Caco-2 (cell line): ENCODE measurements at regions not wholly inside any gene's neighbourhood (a gene's known extent, or its start where the extent isn't known, plus 50 kb on each side); places are given as distances from the start of the nearest gene placed in this dataset.
A peak's percentile ranks its signal among the peaks of the same experiment; 100 is the strongest.

Experiments used
- BruUV-seq: library from RNA; stranded (reverse); fragments of 400-500 nt; replicated peaks from 2 replicates; lab custom pipeline; 2021; lab: Mats Ljungman, UMichigan
- CTCF ChIA-PET: fragments of 300-600 bp; sonication (Branson Sonifier 250); formaldehyde crosslinking; loops from one replicate; lab custom pipeline; 2022; ENCODE audit warnings: antibody characterized with exemption; lab: Charles Lee
- POLR2A ChIA-PET: fragments of 300-600 bp; sonication (Branson Sonifier 250); formaldehyde crosslinking; loops from one replicate; lab custom pipeline; 2022; ENCODE audit warnings: antibody characterized with exemption; lab: Charles Lee
- DNase-seq, 2 experiments: peaks; one replicate each; pipeline versions ENCODE4 v3.0.0 to v3.0.0-alpha.2; 2020 to 2022
- H3K27me3 ChIP-seq: replicated peaks from 2 replicates; pipeline ENCODE4 v1.6.0; 2011; ENCODE audit warnings: low read length; ENCODE audit not compliant: control insufficient read depth, insufficient read depth
- H3K36me3 ChIP-seq: 2 replicates; pipeline ENCODE4 v1.5.1; 2011; ENCODE audit warnings: low read length; ENCODE audit not compliant: control insufficient read depth, insufficient read depth
- H3K4me1 ChIP-seq: fragments of 250-450 bp; sonication (Bioruptor Pico); 2 replicates; pipeline ENCODE4 v1.5.1; 2020; ENCODE audit warnings: mild to moderate bottlenecking
- H3K4me3 ChIP-seq: 2 replicates; pipeline ENCODE4 v1.5.1; 2011; ENCODE audit warnings: low read depth, mild to moderate bottlenecking, control low read depth, low read length
- H3K9me3 ChIP-seq: fragments of 250-450 bp; sonication (Bioruptor Pico); 2 replicates; pipeline ENCODE4 v1.5.1; 2020; ENCODE audit warnings: mild to moderate bottlenecking, moderate library complexity
- H3K27ac Mint-ChIP-seq: one replicate; pipeline ENCODE4 v1.8.0; 2022; ENCODE audit warnings: mixed read lengths; ENCODE audit not compliant: unreplicated experiment
- H3K27me3 Mint-ChIP-seq: one replicate; pipeline ENCODE4 v1.8.0; 2022; ENCODE audit warnings: mixed read lengths; ENCODE audit not compliant: insufficient read depth, unreplicated experiment
- H3K36me3 Mint-ChIP-seq: one replicate; pipeline ENCODE4 v1.8.0; 2022; ENCODE audit warnings: mild to moderate bottlenecking, mixed read lengths; ENCODE audit not compliant: insufficient read depth, unreplicated experiment
- H3K4me1 Mint-ChIP-seq: one replicate; pipeline ENCODE4 v1.8.0; 2022; ENCODE audit warnings: low read depth, mixed read lengths; ENCODE audit not compliant: unreplicated experiment
- H3K4me3 Mint-ChIP-seq: one replicate; pipeline ENCODE4 v1.8.0; 2022; ENCODE audit warnings: mild to moderate bottlenecking, moderate library complexity, mixed read lengths; ENCODE audit not compliant: unreplicated experiment
- H3K9me3 Mint-ChIP-seq: one replicate; pipeline ENCODE4 v1.8.0; 2022; ENCODE audit warnings: mixed read lengths; ENCODE audit not compliant: unreplicated experiment
- CTCF ChIP-seq, 2 experiments: fragments of 200-600 bp in 1 of 2; IDR thresholded peaks; 1 replicate in 1 of 2; 2 replicates in 1 of 2; pipeline versions ENCODE4 v1.5.1 to v1.8.0; 2011 to 2022; ENCODE audit warnings: antibody characterized with exemption in 1 of 2, control low read depth in 1 of 2, inconsistent platforms in 1 of 2, low read depth in 1 of 2, low read length in 1 of 2, mild to moderate bottlenecking in 1 of 2, moderate library complexity in 1 of 2; ENCODE audit not compliant: insufficient read depth in 1 of 2, severe bottlenecking in 1 of 2, unreplicated experiment in 1 of 2
- intact Hi-C: fragments of 100-400 bp; cut with micrococcal nuclease; formaldehyde crosslinking; loops from one replicate; pipeline ENCODE4 v1.10.0; 2022; ENCODE audit not compliant: unreplicated experiment

DNA sequence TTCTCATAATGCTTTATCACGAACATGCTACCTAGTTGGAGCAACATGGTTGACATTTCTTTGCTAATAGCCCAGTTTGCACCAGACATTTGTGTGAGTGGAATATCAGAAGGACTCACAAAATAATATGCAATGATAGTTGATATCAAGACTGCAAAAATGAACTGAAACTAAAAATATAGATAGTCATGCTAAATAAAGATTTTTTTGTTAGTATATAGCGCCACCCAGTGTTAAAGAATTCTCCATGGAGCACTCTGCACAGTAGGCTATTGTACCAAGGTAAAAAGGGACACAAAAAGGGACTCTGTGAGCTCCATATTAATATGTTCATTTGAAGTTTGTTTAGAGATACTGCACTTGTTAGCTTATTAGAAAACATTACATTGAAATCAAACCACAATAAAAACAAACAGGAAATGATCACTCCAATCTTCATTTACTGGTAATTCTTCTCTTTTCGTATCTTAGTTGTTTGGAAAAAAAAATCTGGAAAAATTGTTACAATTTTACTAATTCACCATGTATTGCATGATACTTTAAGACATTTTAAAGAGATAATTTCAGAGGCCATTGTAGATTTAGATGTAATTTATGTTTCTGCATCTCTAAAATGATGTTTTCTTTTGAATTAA is 1509.6 kb downstream of the ADGRL3 start:
- no peaks in the 10 kb centered on the region for H3K4me1 Mint-ChIP-seq
- BruUV-seq = no TSS peak
- H3K9me3 ChIP-seq = no peaks in the 10 kb centered on the region
- no peak overlapping the region for H3K4me3 Mint-ChIP-seq
- no peak overlapping the region for H3K4me3 ChIP-seq
- H3K9me3 Mint-ChIP-seq = no peaks in the 10 kb centered on the region
- H3K27ac Mint-ChIP-seq = no peak overlapping the region
- peak; percentile 37 to 62 for TF ChIP-seq CTCF (IDR thresholded peaks at IDR 0.05; ENCODE audit: insufficient read depth in 1 of 2, low read depth in 1 of 2, low read length in 1 of 2, severe bottlenecking in 1 of 2, unreplicated experiment in 1 of 2)
- H3K4me1 ChIP-seq = no peaks in the 10 kb centered on the region
- POLR2A ChIA-PET = no interaction called here
- intact Hi-C loops = loop anchor here (2.0 to 10.0 kb wide), 3 partner anchors 85 to 969 kb away; no protein-coding TSS in a partner anchor
- DNase-seq = peak in 1 of 2 experiments; percentile 43
- CTCF ChIA-PET = no interaction called here
- H3K27me3 Mint-ChIP-seq = no peaks in the 10 kb centered on the region
- H3K36me3 ChIP-seq = no peaks in the 10 kb centered on the region
- H3K27me3 ChIP-seq = no peaks in the 10 kb centered on the region
- no peaks in the 10 kb centered on the region for H3K36me3 Mint-ChIP-seq

GRCh38 chr4:62706423-62706822 is 1506.3 kb downstream of the ADGRL3 start:
- Mint-ChIP-seq H3K27me3 (no peaks in the 10 kb centered on the region), H3K9me3 (no peaks in the 10 kb centered on the region), H3K4me1 (no peaks in the 10 kb centered on the region), H3K36me3 (no peaks in the 10 kb centered on the region), H3K27ac (no peak overlapping the region), H3K4me3 (no peak overlapping the region)
- H3K9me3 ChIP-seq = no peaks in the 10 kb centered on the region
- intact Hi-C loops = no loop called here
- TF ChIP-seq CTCF (IDR thresholded peaks at IDR 0.05; ENCODE audit: insufficient read depth in 1 of 2, low read depth in 1 of 2, low read length in 1 of 2, severe bottlenecking in 1 of 2, unreplicated experiment in 1 of 2) = peak in 1 of 2 experiments; percentile 1
- no peak overlapping the region for H3K4me3 ChIP-seq
- no TSS peak for BruUV-seq
- ChIA-PET CTCF (no interaction called here), POLR2A (no interaction called here)
- no peak for DNase-seq
- no peaks in the 10 kb centered on the region for H3K4me1 ChIP-seq
- no peaks in the 10 kb centered on the region for H3K36me3 ChIP-seq
- no peaks in the 10 kb centered on the region for H3K27me3 ChIP-seq

DNA sequence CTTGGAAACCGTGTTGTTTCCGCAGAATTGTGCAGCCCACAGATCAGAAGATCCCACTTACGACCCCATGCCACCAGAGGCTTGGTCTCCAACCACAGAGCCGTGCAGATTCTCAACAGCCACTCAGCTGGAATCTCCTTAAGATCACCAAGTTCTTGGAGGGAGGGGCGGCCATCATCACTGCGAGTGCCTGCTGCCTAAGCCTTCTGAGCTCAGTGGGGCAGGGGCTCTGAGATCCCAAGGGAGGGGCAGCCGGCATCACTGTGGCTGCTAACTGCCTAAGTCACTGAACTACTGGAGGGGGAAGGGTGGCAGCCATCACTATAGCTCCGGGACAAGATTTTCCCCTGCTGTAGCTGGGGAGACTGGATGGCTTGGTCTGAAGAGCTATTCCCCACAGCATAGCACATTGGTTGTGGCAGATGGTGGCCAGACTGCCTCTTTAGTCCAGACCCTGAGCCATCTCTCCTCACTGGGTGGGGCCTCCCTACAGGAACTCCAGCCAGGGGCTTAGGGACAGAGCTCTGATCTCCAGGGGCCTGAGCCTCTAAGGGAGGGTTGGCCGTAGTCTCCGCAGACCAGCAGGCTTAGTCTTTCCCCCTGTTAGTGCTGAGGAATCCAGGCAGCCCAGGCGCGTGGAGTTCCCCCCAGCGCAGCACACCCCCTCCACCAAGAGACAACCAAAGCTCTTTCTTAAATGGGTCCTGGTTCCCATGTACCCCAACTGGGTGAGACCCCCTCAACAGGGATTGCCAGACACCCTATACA is 1483.9 kb downstream of the ADGRL3 start:
- Histone ChIP-seq H3K36me3 (no peaks in the 10 kb centered on the region), H3K4me1 (no peaks in the 10 kb centered on the region), H3K9me3 (no peaks in the 10 kb centered on the region), H3K27me3 (no peaks in the 10 kb centered on the region), H3K4me3 (no peak overlapping the region)
- TF ChIP-seq CTCF (IDR thresholded peaks at IDR 0.05; ENCODE audit: insufficient read depth in 1 of 2, low read depth in 1 of 2, low read length in 1 of 2, severe bottlenecking in 1 of 2, unreplicated experiment in 1 of 2) = no peak
- ChIA-PET CTCF (no interaction called here), POLR2A (no interaction called here)
- H3K27me3 Mint-ChIP-seq = no peaks in the 10 kb centered on the region
- BruUV-seq = no TSS peak
- no peaks in the 10 kb centered on the region for H3K9me3 Mint-ChIP-seq
- no peaks in the 10 kb centered on the region for H3K36me3 Mint-ChIP-seq
- no peaks in the 10 kb centered on the region for H3K4me1 Mint-ChIP-seq
- intact Hi-C loops = no loop called here
- DNase-seq = no peak
- no peak overlapping the region for H3K4me3 Mint-ChIP-seq
- peak overlapping the region; percentile 35 for H3K27ac Mint-ChIP-seq
